IMR-90 (cell line): ENCODE measurements at regions not wholly inside any gene's neighbourhood (a gene's known extent, or its start where the extent isn't known, plus 50 kb on each side); places are given as distances from the start of the nearest gene placed in this dataset.

Experiments
- ATAC-seq: fragments of 200-7000 bp; cut with Tn5 transposase; 2 replicates; pipeline ENCODE4 v1.9.1; 2020; ENCODE audit warnings: low read depth, mild to moderate bottlenecking, moderate library complexity
- BruUV-seq: library from RNA; stranded (reverse); fragments of 400-500 nt; replicated peaks from 2 replicates; lab custom pipeline; 2021; lab: Mats Ljungman, UMichigan
- CTCF ChIA-PET: fragments of 300-600 bp; formaldehyde crosslinking; extraction: SDS; loops from one replicate; lab custom pipeline; 2021; ENCODE audit warnings: antibody characterized with exemption; lab: Yijun Ruan, JAX
- POLR2A ChIA-PET: fragments of 300-600 bp; sonication (Branson Sonifier 250); formaldehyde crosslinking; loops from one replicate; lab custom pipeline; 2022; ENCODE audit warnings: antibody characterized with exemption; ENCODE audit not compliant: unreplicated experiment; lab: Charles Lee
- DNase-seq: peaks from one replicate; pipeline ENCODE4 v3.0.0; 2013
- H2AFZ ChIP-seq: replicated peaks from 2 replicates; pipeline ENCODE3; 2013; ENCODE audit warnings: low read length, mild to moderate bottlenecking; ENCODE audit not compliant: poor library complexity
- H2AK5ac ChIP-seq: 2 replicates; pipeline ENCODE4 v1.6.1; 2013; ENCODE audit warnings: low read depth, low read length, inconsistent platforms
- H2AK9ac ChIP-seq: replicated peaks from 2 replicates; pipeline ENCODE3; 2013; ENCODE audit warnings: mild to moderate bottlenecking, low read depth, low read length, moderate library complexity; ENCODE audit not compliant: poor library complexity
- H2BK120ac ChIP-seq: 2 replicates; pipeline ENCODE4 v1.6.1; 2013; ENCODE audit warnings: low read depth, low read length, inconsistent platforms
- H2BK15ac ChIP-seq: 3 replicates; pipeline ENCODE4 v1.6.1; 2013; ENCODE audit warnings: low read depth, low read length, inconsistent platforms
- H2BK20ac ChIP-seq: 2 replicates; pipeline ENCODE4 v1.6.1; 2013; ENCODE audit warnings: low read depth, mild to moderate bottlenecking, inconsistent platforms, low read length, moderate library complexity
- H2BK5ac ChIP-seq: 2 replicates; pipeline ENCODE4 v1.6.1; 2013; ENCODE audit warnings: mild to moderate bottlenecking, low read depth, low read length, inconsistent platforms; ENCODE audit not compliant: poor library complexity, severe bottlenecking
- H3K14ac ChIP-seq: replicated peaks from 2 replicates; pipeline ENCODE4 v1.6.1; 2013; ENCODE audit warnings: low read depth, low read length, inconsistent platforms
- H3K18ac ChIP-seq: 2 replicates; pipeline ENCODE4 v1.6.1; 2013; ENCODE audit warnings: low read depth, low read length, control low read depth
- H3K23ac ChIP-seq: 2 replicates; pipeline ENCODE4 v1.6.1; 2013; ENCODE audit warnings: low read depth, low read length, inconsistent platforms
- H3K27ac ChIP-seq: 2 replicates; pipeline ENCODE4 v1.5.1; 2013; ENCODE audit warnings: mild to moderate bottlenecking, control low read depth, low read length; ENCODE audit not compliant: insufficient read depth
- H3K27me3 ChIP-seq: 2 replicates; pipeline ENCODE4 v1.6.1; 2013; ENCODE audit warnings: low read length; ENCODE audit not compliant: control insufficient read depth, insufficient read depth
- H3K36me3 ChIP-seq: 2 replicates; pipeline ENCODE4 v1.6.1; 2013; ENCODE audit warnings: low read length, mixed read lengths; ENCODE audit not compliant: control insufficient read depth, insufficient read depth
- H3K4ac ChIP-seq: 2 replicates; pipeline ENCODE4 v1.6.1; 2013; ENCODE audit warnings: low read depth, low read length, inconsistent platforms
- H3K4me1 ChIP-seq: 2 replicates; pipeline ENCODE4 v1.6.1; 2013; ENCODE audit warnings: low read length, mixed read lengths; ENCODE audit not compliant: control insufficient read depth, insufficient read depth
- H3K4me2 ChIP-seq: 2 replicates; pipeline ENCODE4 v1.6.1; 2013; ENCODE audit warnings: low read depth, mild to moderate bottlenecking, control low read depth, low read length, moderate library complexity
- H3K4me3 ChIP-seq: 2 replicates; pipeline ENCODE4 v1.5.1; 2013; ENCODE audit warnings: low read depth, mild to moderate bottlenecking, control low read depth, low read length, moderate library complexity; ENCODE audit not compliant: insufficient read depth
- H3K56ac ChIP-seq: 2 replicates; pipeline ENCODE4 v1.6.1; 2013; ENCODE audit warnings: low read length, inconsistent platforms; ENCODE audit not compliant: insufficient read depth; ENCODE audit errors: extremely low read depth
- H3K79me1 ChIP-seq, 2 experiments: 2 replicates each; pipeline ENCODE4 v1.6.1; 2013; ENCODE audit warnings: low read length in 2 of 2, inconsistent platforms in 1 of 2, low read depth in 1 of 2
- H3K9ac ChIP-seq: 2 replicates; pipeline ENCODE4 v1.6.1; 2013; ENCODE audit warnings: low read depth, low read length, control low read depth
- H3K9me1 ChIP-seq: 2 replicates; pipeline ENCODE4 v1.6.1; 2013; ENCODE audit warnings: low read length, inconsistent platforms; ENCODE audit not compliant: insufficient read depth
- H3K9me3 ChIP-seq: 2 replicates; pipeline ENCODE4 v1.6.1; 2013; ENCODE audit warnings: low read length; ENCODE audit not compliant: control insufficient read depth, insufficient read depth
- H4K20me1 ChIP-seq: 2 replicates; pipeline ENCODE4 v1.6.1; 2013; ENCODE audit warnings: low read length, inconsistent platforms; ENCODE audit not compliant: insufficient read depth
- H4K5ac ChIP-seq: 2 replicates; pipeline ENCODE4 v1.6.1; 2013; ENCODE audit warnings: mild to moderate bottlenecking, low read depth, low read length, control low read depth
- H4K8ac ChIP-seq, 2 experiments: 2 replicates each; pipeline ENCODE4 v1.6.1; 2013; ENCODE audit warnings: low read depth in 2 of 2, low read length in 2 of 2, control low read depth in 1 of 2, inconsistent platforms in 1 of 2
- H4K91ac ChIP-seq: 2 replicates; pipeline ENCODE4 v1.6.1; 2013; ENCODE audit warnings: low read depth, low read length, inconsistent platforms; ENCODE audit not compliant: insufficient read depth
- BHLHE40 ChIP-seq: fragments of 150-350 bp; IDR thresholded peaks from 2 replicates; pipeline ENCODE4 v1.6.1; 2016; ENCODE audit warnings: mild to moderate bottlenecking, low read depth, low read length
- CHD1 ChIP-seq: IDR thresholded peaks from 2 replicates; pipeline ENCODE4 v1.6.1; 2012; ENCODE audit warnings: low read depth, low read length, improper control_type of control experiment
- FOS ChIP-seq: fragments of 150-350 bp; IDR thresholded peaks from 2 replicates; pipeline ENCODE4 v1.6.1; 2016; ENCODE audit warnings: low read depth, low read length
- MAFK ChIP-seq: IDR thresholded peaks from 2 replicates; pipeline ENCODE4 v1.6.1; 2012; ENCODE audit warnings: low read depth, low read length, improper control_type of control experiment
- MAZ ChIP-seq: IDR thresholded peaks from 2 replicates; pipeline ENCODE4 v1.6.1; 2012; ENCODE audit warnings: low read depth, mild to moderate bottlenecking, low read length, improper control_type of control experiment, moderate library complexity, borderline replicate concordance
- MXI1 ChIP-seq: IDR thresholded peaks from 2 replicates; pipeline ENCODE4 v1.6.1; 2012; ENCODE audit warnings: low read depth, mild to moderate bottlenecking, low read length, moderate library complexity, borderline replicate concordance
- NFE2L2 ChIP-seq: fragments of 150-350 bp; IDR thresholded peaks from 2 replicates; pipeline ENCODE4 v1.6.1; 2016; ENCODE audit warnings: low read depth, mild to moderate bottlenecking, low read length
- POLR2A ChIP-seq: IDR thresholded peaks from 2 replicates; pipeline ENCODE4 v1.6.1; 2012; ENCODE audit warnings: mild to moderate bottlenecking, low read depth, low read length
- RAD21 ChIP-seq: IDR thresholded peaks from 2 replicates; pipeline ENCODE4 v1.6.1; 2012; ENCODE audit warnings: low read length, improper control_type of control experiment
- RCOR1 ChIP-seq: IDR thresholded peaks from 2 replicates; pipeline ENCODE4 v1.6.1; 2012; ENCODE audit warnings: mild to moderate bottlenecking, low read length, improper control_type of control experiment; ENCODE audit not compliant: insufficient replicate concordance
- RFX5 ChIP-seq: IDR thresholded peaks from 2 replicates; pipeline ENCODE4 v1.8.0; 2012; ENCODE audit warnings: low read depth, mild to moderate bottlenecking, low read length, moderate library complexity
- SMC3 ChIP-seq: fragments of 150-350 bp; IDR thresholded peaks from 2 replicates; pipeline ENCODE4 v1.6.1; 2016; ENCODE audit warnings: low read depth, mild to moderate bottlenecking, antibody characterized with exemption, low read length, moderate library complexity
- WGBS, 2 experiments: methylation state at CpG; one replicate each; pipeline versions ENCODE4 v1.1.5 to v1.1.7; 2013; ENCODE audit warnings: missing lambda C conversion rate in 2 of 2; ENCODE audit not compliant: insufficient read length in 1 of 2; ENCODE audit errors: extremely low coverage in 2 of 2; 5-methylcytosine and 5-hydroxymethylcytosine counted together
- dilution Hi-C: fragments of 300-500 bp; cut with HindIII; formaldehyde crosslinking; loops from one replicate; pipeline ENCODE4 v1.14.3; 2018; ENCODE audit warnings: low sequenced_read_pairs; ENCODE audit not compliant: unreplicated experiment
- in situ Hi-C: fragments of 300-500 bp; cut with MboI; formaldehyde crosslinking; loops from 3 replicates; pipeline ENCODE4 v1.14.3; 2019; ENCODE audit warnings: low sequenced_read_pairs, inconsistent platforms, mixed read lengths
- intact Hi-C: fragments of 100-400 bp; cut with micrococcal nuclease; formaldehyde crosslinking; loops from 2 replicates; pipeline ENCODE4 v1.10.0; 2022
- TF ChIP-seq, protein P1 (sequence below): conservative IDR thresholded peaks from 2 replicates; pipeline ENCODE4 v1.5.1; 2012; ENCODE audit warnings: mild to moderate bottlenecking, low read depth, low read length, improper control_type of control experiment
- TF ChIP-seq, protein P2 (sequence below): fragments of 150-350 bp; IDR thresholded peaks from 2 replicates; pipeline ENCODE4 v1.6.1; 2017; ENCODE audit warnings: mild to moderate bottlenecking, antibody characterized with exemption, low read length, low read depth
- TF ChIP-seq, protein P3 (sequence below): fragments of 150-350 bp; IDR thresholded peaks from 2 replicates; pipeline ENCODE4 v1.6.1; 2016; ENCODE audit warnings: low read depth, mild to moderate bottlenecking, low read length, moderate library complexity, borderline replicate concordance

GRCh38 chr1:219074084-219074728 is 99.5 kb upstream of the LYPLAL1 start:
- Histone ChIP-seq H3K14ac (no peak overlapping the region), H3K23ac (no peak overlapping the region), H4K8ac (no peak overlapping the region), H3K56ac (no peak overlapping the region), H3K27me3 (no peaks in the 10 kb centered on the region), H3K4me3 (no peak overlapping the region), H2BK20ac (no peak overlapping the region), H3K27ac (no peak overlapping the region), H2BK120ac (no peak overlapping the region), H3K4ac (no peak overlapping the region), H3K79me1 (no peaks in the 10 kb centered on the region), H3K9me3 (no peaks in the 10 kb centered on the region; the same call in none of the 2 replicates), H3K4me1 (no peaks in the 10 kb centered on the region), H2BK15ac (no peak overlapping the region), H3K18ac (no peak overlapping the region), H4K5ac (no peak overlapping the region), H2AK5ac (no peak overlapping the region), H4K20me1 (no peaks in the 10 kb centered on the region), H4K91ac (no peak overlapping the region), H3K4me2 (no peak overlapping the region), H2BK5ac (no peak overlapping the region), H3K36me3 (no peaks in the 10 kb centered on the region), H3K9ac (no peak overlapping the region), H3K9me1 (no peaks in the 10 kb centered on the region), H2AFZ (no peak overlapping the region), H2AK9ac (no peak overlapping the region)
- WGBS, 2 experiments, result no CpG with 5 or more reads among the region's 5 CpGs
- BruUV-seq, result no TSS peak
- TF ChIP-seq, protein P1, sequence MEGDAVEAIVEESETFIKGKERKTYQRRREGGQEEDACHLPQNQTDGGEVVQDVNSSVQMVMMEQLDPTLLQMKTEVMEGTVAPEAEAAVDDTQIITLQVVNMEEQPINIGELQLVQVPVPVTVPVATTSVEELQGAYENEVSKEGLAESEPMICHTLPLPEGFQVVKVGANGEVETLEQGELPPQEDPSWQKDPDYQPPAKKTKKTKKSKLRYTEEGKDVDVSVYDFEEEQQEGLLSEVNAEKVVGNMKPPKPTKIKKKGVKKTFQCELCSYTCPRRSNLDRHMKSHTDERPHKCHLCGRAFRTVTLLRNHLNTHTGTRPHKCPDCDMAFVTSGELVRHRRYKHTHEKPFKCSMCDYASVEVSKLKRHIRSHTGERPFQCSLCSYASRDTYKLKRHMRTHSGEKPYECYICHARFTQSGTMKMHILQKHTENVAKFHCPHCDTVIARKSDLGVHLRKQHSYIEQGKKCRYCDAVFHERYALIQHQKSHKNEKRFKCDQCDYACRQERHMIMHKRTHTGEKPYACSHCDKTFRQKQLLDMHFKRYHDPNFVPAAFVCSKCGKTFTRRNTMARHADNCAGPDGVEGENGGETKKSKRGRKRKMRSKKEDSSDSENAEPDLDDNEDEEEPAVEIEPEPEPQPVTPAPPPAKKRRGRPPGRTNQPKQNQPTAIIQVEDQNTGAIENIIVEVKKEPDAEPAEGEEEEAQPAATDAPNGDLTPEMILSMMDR, result no peak
- TF ChIP-seq FOS (no peak), RFX5 (no peak), NFE2L2 (no peak), POLR2A (no peak), RAD21 (no peak), MXI1 (no peak), MAZ (no peak), MAFK (no peak), CHD1 (no peak), SMC3 (no peak), RCOR1 (no peak), BHLHE40 (no peak)
- TF ChIP-seq, protein P2, sequence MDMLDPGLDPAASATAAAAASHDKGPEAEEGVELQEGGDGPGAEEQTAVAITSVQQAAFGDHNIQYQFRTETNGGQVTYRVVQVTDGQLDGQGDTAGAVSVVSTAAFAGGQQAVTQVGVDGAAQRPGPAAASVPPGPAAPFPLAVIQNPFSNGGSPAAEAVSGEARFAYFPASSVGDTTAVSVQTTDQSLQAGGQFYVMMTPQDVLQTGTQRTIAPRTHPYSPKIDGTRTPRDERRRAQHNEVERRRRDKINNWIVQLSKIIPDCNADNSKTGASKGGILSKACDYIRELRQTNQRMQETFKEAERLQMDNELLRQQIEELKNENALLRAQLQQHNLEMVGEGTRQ, result no peak
- TF ChIP-seq, protein P3, sequence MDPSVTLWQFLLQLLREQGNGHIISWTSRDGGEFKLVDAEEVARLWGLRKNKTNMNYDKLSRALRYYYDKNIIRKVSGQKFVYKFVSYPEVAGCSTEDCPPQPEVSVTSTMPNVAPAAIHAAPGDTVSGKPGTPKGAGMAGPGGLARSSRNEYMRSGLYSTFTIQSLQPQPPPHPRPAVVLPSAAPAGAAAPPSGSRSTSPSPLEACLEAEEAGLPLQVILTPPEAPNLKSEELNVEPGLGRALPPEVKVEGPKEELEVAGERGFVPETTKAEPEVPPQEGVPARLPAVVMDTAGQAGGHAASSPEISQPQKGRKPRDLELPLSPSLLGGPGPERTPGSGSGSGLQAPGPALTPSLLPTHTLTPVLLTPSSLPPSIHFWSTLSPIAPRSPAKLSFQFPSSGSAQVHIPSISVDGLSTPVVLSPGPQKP, result no peak
- ChIA-PET CTCF (no interaction called here), POLR2A (no interaction called here)
- in situ Hi-C loops (no loop called here), dilution Hi-C loops (no loop called here), intact Hi-C loops (no loop called here)
- DNase-seq, result no peak
- ATAC-seq, result no peak
